ENCODE measurements at regions not wholly inside any gene's neighbourhood (a gene's known extent, or its start where the extent isn't known, plus 50 kb on each side); places are given as distances from the start of the nearest gene placed in this dataset.

DNA sequence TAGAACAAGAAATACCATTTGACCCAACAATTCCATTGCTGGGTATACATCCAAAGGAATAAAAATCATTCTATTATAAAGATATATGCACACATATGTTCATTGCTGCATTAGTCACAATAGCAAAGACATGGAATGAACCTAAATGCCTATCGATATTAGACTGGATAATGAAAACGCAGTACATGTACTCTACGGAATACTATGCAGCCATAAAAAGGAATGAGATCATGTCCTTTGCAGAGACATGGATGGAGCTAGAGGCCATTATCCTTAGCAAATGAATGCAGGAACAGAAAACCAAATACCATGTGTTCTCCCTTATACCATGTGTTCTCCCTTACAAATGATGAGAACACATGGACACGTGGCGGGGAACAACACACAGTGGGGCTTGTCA lies 190.2 kb downstream of the HACE1 start:
- H4K91ac ChIP-seq (replicated peaks; ENCODE audit: insufficient read length, low read length), result no peak overlapping the region
- CTCF ChIA-PET (ENCODE audit: partially characterized antibody), result no interaction called here
- no peak overlapping the region for H3K14ac ChIP-seq (ENCODE audit: insufficient read length)
- H3K56ac ChIP-seq (replicated peaks; ENCODE audit: insufficient read length, low read depth, low read length), result no peak overlapping the region
- H3K4me2 ChIP-seq (ENCODE audit: insufficient read depth in 1 of 2, low read depth in 2 of 2, low read length in 2 of 2), result no peak overlapping the region
- H3K4me3 ChIP-seq (ENCODE audit: extremely low read depth in 1 of 4, insufficient read depth in 2 of 4, low read depth in 3 of 4, low read length in 4 of 4), result no peak overlapping the region
- no peaks in the 10 kb centered on the region for H4K20me1 ChIP-seq (replicated peaks in 1 of 2; ENCODE audit: control insufficient read depth in 1 of 2, insufficient read depth in 2 of 2, low read length in 2 of 2)
- H2BK120ac ChIP-seq (replicated peaks; ENCODE audit: low read depth, low read length), result no peak overlapping the region
- H3K27ac ChIP-seq (ENCODE audit: low read depth, low read length), result no peak overlapping the region
- H2BK5ac ChIP-seq (ENCODE audit: low read depth, low read length), result no peak overlapping the region
- no peak overlapping the region for H2AK5ac ChIP-seq (ENCODE audit: low read depth, low read length)
- H2BK12ac ChIP-seq (ENCODE audit: low read depth, low read length), result no peak overlapping the region
- WGBS, 2 experiments (ENCODE audit: extremely low coverage in 1 of 2, insufficient coverage in 1 of 2, insufficient read length in 1 of 2, insufficient replicate concordance in 2 of 2, low coverage in 1 of 2, low lambda C conversion rate in 2 of 2, missing lambda C conversion rate in 1 of 2), result 88% methylated on average over 5 of the region's 5 CpGs; no CpG with 5 or more reads in 1 of the 2 experiments
- H3K4me1 ChIP-seq (replicated peaks in 1 of 4; ENCODE audit: control insufficient read depth in 3 of 4, insufficient read depth in 4 of 4, low read length in 3 of 4), result peaks cover 0 to 2% (median 0%) of the 10 kb centered on the region in 4 experiments; a peak in 1 of 7 replicates
- H2BK20ac ChIP-seq (ENCODE audit: low read length), result no peak overlapping the region
- no peaks in the 10 kb centered on the region for H3K23me2 ChIP-seq (ENCODE audit: low read depth, low read length)
- H4K5ac ChIP-seq (ENCODE audit: insufficient read length, low read depth, low read length), result no peak overlapping the region
- no peaks in the 10 kb centered on the region for H3K27me3 ChIP-seq (replicated peaks in 1 of 4; ENCODE audit: control insufficient read depth in 3 of 4, extremely low read depth in 1 of 4, insufficient read depth in 3 of 4, low read length in 3 of 4)
- H3K79me1 ChIP-seq (ENCODE audit: low read depth, low read length), result no peaks in the 10 kb centered on the region
- no peak overlapping the region for H3K18ac ChIP-seq (ENCODE audit: extremely low read depth, low read length)
- no peak overlapping the region for H4K8ac ChIP-seq (ENCODE audit: extremely low read depth, insufficient read depth, low read length)
- H3K36me3 ChIP-seq (ENCODE audit: control insufficient read depth in 2 of 4, insufficient read depth in 4 of 4, low read length in 3 of 4), result no peaks in the 10 kb centered on the region; a peak in 1 of 8 replicates
- H3K9me3 ChIP-seq (ENCODE audit: insufficient read depth in 2 of 2, low read depth in 1 of 2, low read length in 1 of 2), result no peaks in the 10 kb centered on the region
- H2AFZ ChIP-seq (ENCODE audit: low read length), result no peak overlapping the region
- no peaks in the 10 kb centered on the region for H3K79me2 ChIP-seq (ENCODE audit: control insufficient read depth in 1 of 2, insufficient read depth in 2 of 2, low read length in 2 of 2)
- no peak overlapping the region for H3K4ac ChIP-seq (replicated peaks; ENCODE audit: insufficient read length, low read depth, low read length)
- no peak overlapping the region for H2BK15ac ChIP-seq (ENCODE audit: low read length)
- H3K9ac ChIP-seq (replicated peaks in 1 of 4; ENCODE audit: extremely low read depth in 1 of 4, low read depth in 3 of 4, low read length in 3 of 4), result no peak overlapping the region
- H3K23ac ChIP-seq (ENCODE audit: insufficient read length), result no peak overlapping the region
- POLR2A ChIA-PET (ENCODE audit: partially characterized antibody), result no interaction called here
- FAIRE-seq, result no peak
- no peak for DNase-seq (ENCODE audit: low read depth in 1 of 2, low spot score in 2 of 2)
- TF ChIP-seq CTBP2 (IDR thresholded peaks at IDR 0.05; ENCODE audit: borderline replicate concordance, insufficient read depth, insufficient read length, low read length) (no peak), SIN3A (conservative IDR thresholded peaks at IDR 0.05 in 1 of 2, IDR thresholded peaks at IDR 0.05 in 1 of 2; ENCODE audit: low read depth in 1 of 2, low read length in 2 of 2) (no peak), ASH2L (IDR thresholded peaks at IDR 0.05; ENCODE audit: low read length) (no peak), TAF1 (IDR thresholded peaks at IDR 0.05; ENCODE audit: low read depth, low read length) (no peak), TEAD4 (IDR thresholded peaks at IDR 0.05; ENCODE audit: low read depth, low read length) (no peak)

All from H1 (cell line).